NCI-H187 treated with DMSO at 0.1 percent for 48 hours (cell line): ENCODE measurements at regions not wholly inside any gene's neighbourhood (a gene's known extent, or its start where the extent isn't known, plus 50 kb on each side); places are given as distances from the start of the nearest gene placed in this dataset.
"Not testable (repeated sequence)": the region's sequence is repeated elsewhere in the genome, so short reads cannot be mapped to it uniquely, and the experiment has no call there.

ENCODE experiments used
- DNase-seq: peaks from one replicate; lab custom pipeline; 2025; lab: John Stamatoyannopoulos, UW

DNA sequence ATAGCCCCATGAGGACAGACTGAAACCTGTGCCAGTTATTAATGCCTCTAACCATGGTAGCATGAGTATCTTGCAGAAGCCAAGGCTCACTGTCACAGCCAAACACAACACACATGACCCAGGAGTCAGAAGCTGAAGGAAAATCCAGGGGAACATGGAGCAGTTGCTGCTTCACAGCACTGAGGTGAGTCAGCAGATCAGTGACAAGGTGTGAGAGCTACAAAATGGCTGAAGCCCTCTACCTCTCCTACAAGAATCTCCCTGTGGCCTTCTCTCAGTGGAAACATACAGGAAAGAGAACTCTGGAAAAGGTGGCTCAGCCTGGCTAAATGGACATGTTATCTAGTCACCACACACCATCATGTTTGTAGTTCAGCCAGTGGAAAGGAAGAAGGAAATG is 93.5 kb downstream of the NAB1 start:
- DNase-seq = no peak

DNA sequence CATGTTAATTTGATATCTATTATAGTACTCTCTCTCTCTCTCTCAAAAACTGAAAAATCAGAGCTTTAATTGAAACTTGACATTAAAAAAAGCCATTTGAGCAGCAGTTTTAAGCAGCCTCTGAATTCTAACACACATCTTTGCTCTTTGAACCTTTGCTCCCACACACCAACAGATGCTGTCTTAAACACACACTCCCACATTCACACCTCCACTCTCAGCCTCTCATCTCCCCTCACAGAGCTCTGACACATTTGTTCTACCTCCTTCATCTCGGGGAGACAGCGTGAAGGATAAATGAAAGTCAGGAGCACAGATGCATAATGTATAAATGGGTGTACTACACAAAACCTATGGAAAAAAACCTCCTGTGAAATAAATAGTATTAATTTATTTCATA is 95.2 kb downstream of the NAB1 start:
- DNase-seq = no peak

DNA sequence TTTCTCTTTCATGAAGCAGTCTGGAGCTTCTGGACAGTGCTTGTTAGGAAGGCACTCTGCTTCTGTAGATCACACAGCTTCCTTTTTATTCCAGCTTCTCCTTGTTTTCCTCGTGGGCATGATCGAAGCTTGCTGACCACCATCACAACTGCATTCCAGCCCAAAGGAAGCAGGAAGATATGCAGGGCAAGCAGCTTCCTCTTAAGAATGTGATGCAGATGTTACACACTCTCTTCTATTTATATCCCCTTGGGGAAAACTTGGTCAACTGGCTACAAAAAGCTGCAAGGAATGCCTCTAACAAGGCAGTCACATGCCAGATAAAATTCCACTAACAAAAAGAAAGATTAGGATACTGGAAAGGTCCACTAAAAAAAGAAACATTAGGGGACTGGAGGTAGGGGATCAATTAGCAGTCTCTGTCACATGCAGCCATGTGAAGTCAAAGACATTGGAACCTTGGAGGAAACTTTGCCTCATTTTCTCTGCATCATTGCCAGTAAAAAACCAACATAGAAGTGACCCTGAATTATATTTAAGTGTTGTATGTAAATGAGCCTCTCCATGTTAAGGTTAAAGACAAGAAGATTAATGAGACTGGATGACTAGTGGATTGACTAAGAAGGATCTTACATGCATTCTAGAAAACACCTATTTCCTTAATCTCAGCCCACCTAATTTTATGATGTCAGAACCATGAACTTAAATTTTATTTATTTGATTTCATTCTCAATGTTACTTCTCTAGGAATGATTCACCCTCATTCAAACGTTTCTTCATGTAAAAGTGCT is 98.3 kb downstream of the NAB1 start:
- no peak for DNase-seq

DNA sequence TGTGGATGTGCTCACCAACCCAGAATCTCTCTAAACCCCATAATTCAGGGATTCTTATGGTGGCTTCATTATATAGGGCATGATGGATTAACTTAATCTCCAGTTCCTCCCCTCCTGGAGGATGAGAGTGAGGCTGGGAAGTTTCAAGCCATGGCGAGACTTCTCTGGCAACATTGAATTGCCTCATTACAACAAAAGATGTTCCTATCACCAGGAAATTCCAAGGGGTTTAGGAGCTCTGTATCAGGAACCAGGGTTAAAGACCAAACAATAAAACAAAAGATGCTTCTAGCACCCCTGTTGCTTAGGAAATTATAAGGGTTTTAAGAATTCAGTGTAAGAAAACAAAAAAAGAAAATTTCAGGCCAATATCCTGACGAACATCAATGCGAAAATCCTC is 100.1 kb downstream of the NAB1 start:
- no peak for DNase-seq

DNA sequence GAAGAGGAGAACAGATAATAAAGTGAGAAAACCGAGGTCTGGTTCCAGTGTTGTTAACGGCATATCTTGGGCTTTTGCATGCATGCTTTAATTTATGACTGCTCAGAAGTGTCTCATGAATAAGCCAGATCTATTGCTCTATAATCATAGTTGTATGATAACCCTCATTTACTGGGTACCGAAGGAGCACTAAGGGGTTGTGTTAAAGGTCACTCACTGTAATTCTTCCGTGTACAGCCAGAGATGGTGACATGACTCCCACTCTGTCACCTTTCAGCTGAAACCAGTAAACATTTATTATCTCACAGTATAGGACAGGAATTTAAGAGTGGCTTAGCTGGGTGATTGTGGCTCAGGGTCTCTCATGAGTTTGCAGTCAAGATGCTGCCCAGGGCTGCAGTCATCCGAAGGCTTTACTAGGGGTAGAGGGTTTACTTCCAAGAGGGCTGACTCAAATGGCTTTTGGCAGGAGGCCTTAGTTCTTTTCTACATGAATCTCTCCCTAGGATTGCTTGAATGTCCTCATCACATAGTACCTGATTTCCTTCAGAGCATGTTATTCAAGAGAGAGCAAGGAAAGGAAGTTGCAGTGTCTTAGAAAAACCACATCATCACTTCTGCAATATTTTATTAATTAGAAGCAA is 107.0 kb downstream of the NAB1 start:
- no peak for DNase-seq

DNA sequence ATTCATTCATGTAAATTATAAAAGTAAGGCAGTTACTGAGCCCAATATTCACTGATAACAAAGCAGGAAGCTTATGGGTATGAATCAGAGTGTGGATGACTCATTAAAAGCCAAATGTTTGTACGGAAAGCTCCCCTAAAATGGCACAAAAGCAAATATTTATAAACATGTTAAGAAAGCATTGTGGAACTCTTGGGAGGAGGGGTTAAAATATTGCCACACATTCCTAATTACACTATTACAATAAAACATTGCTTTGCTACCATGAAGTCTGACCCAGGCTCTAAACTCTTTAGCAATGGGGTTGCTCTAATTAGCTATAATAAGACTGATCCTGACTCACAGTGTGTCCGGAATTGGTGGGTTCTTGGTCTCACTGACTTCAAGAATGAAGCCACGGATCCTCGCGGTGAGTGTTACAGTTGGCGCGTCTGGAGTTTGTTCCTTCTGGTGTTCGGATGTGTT is 110.9 kb downstream of the NAB1 start:
- DNase-seq = no peak

DNA sequence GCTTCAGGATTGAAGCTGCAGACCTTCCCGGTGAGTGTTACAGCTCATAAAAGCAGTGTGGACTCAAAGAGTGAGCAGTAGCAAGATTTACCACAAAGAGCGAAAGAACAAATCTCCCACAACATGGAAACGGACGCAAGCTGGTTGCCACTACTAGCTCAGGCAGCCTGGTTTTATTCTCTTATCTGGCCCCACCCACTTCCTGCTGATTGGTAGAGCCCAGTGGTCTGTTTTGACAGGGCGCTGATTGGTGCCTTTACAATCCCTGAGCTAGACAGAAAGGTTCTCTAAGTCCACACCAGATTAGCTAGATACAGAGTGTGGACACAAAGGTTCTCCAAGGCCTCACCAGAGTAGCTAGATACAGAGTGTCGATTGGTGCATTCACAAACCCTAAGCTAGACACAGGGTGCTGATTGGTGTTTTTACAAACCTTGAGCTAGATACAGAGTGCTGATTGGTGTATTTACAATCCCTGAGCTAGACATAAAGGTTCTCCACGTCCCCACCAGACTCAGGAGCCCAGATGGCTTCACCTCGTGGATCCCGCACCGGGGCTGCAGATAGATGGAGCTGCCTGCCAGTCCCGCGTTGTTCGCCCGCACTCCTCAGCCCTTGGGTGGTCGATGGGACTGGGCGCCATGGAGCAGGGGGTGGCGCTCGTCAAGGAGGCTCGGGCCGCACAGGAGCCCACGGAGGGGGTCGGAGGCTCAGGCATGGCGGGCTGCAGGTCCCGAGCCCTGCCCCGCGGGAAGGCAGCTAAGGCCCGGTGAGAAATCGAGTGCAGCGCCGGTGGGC is 111.7 kb downstream of the NAB1 start:
- DNase-seq = not testable (repeated sequence)

DNA sequence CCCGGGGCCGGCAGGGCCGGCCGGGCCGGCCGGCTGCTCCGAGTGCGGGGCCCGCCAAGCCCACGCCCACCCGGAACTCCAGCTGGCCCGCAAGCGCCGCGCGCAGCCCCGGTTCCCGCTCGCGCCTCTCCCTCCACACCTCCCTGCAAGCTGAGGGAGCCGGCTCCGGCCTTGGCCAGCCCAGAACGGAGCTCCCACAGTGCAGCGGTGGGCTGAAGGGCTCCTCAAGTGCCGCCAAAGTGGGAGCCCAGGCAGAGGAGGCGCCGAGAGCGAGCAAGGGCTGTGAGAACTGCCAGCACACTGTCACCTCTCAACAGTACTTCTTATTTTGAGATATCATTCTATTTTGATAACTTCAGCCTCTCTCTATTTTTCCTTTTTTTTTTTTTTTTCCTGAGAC is 112.3 kb downstream of the NAB1 start:
- DNase-seq = not testable (repeated sequence)

DNA sequence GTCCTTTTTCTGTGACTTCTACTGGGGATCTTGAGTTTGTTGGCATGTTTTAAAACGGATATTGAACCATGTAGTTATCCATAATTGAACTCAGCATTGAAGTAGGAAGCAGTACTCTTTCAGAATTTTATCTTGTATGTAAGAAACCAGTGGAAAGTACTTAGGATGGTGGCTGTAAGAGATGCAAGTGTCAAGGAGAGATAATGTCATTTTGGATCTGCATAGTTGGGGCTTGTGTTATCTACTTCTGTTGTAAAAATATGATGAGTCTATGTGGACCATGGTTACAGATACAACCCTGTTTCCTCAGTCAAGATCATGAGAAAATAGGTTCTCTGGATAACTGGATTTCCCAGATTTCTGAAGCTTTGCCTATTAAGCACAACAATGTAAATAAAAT is 113.7 kb downstream of the NAB1 start:
- DNase-seq = no peak

DNA sequence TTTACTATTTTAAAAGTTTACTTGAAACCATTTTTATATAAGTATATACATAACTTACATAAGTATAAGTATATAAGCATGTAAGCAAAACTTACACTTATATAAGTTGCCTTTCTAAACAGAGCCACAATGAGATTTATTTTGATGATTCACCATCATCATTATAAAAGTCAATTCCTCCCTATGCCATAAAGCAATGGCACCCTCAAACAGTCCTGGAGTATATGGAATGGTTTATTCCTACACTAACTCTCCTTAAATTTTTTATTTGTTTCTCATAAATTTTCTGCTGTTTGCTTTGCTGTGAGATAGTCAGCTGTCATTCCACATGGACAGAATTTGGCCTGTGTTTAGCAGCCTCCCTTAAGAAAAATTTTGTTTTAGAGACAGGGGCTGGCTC is 114.2 kb downstream of the NAB1 start:
- no peak for DNase-seq

DNA sequence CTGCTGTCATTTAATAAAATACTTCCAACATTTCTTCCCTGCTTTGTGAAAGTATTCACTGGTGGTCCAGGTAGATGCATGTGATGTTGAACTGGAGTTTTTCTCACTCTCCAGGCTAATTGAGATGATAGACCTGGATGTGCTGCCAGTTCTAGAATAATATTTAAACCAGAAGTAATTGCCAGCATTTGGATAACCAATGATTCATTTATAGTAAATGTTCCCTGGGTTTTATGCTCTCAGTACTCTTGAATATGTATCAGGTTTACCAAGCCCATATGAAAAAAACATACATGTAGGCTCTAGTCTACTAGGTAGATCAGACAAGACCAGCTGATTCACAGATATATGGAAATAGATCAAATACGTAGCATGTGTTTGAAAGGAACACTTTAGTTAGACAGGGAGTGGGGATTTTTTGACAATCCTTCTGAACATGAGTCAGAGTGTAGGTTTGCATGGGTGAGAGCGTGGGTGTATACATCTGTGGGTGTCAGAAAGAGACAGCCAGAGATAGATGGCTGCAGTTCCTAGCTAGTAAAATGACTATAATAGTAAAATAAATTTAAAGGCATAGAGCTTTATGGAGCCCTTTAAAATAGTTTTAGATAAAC is 115.1 kb downstream of the NAB1 start:
- DNase-seq = no peak

DNA sequence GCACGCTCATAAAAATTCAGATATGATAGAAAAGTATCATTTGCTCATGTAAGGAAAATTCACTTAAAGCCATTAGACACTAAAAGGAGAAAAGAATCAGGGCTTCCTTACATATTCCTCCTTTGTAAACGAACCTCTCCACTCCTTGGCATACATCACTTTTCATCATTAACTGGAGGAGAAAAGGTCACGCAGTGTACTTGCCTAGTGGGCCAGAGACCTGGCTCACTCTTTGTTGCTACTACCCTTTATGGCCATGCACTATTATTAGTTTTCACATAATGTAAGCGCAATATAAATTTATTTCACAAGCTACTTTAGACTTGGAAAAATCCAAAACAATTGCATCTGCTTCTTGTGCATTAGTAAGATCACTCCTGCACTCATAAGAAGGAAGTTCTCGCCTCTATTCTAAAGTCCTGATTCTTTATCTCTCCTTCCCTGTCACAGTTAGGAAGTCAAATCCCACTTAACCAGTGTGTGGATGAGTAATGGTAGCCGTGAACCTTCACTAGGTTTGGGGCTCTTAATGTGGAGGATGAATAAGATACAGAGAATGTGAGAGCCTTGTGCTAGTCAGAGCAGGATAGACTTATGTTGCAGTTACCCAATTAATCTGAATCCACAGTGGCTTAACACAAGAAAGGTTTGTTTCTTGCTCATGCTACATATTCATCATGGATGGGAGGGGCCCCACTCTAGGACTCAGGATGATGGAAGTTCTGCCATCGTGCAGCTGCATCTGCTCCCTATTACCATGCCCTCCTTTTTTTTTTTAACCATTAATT is 115.0 kb upstream of the GLS start:
- DNase-seq = no peak

DNA sequence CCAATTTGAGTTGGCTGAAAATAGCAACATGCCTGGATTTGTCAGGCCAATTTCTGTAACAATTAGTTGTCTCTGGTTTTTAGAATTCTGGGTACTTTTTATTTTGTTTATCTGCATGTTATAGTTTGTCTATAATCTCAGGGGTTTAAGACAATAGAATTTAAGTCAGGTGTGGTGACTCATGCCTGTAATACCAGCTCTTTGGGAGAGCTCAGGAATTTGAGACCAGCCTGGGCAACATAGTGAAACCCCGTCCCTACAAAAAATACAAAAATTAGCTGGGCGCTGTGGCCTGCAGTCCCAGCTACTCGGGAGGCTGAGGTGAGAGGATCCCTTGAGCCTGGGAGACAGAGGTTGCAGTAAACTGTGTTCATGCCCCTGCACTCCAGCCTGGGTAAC is 114.4 kb upstream of the GLS start:
- DNase-seq = no peak

DNA sequence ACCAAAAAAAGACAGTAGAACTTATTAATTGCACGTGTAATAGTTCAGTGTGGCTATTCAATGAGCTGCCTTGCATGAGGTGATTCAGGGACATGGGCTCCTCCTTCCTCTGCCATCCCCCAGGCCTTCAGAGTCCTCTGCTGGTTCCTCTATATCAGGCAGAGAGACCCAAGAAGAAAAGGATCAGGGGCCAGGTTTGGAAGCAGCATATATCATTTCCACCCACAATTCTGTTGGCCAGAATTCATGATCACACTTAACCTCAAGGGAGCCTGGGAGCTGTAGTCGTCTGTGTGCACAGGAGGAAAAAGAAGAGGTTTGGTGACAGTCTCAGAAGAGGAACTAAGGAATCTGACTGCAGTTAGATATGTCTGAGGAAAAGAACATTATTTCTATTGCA is 114.0 kb upstream of the GLS start:
- DNase-seq = no peak

DNA sequence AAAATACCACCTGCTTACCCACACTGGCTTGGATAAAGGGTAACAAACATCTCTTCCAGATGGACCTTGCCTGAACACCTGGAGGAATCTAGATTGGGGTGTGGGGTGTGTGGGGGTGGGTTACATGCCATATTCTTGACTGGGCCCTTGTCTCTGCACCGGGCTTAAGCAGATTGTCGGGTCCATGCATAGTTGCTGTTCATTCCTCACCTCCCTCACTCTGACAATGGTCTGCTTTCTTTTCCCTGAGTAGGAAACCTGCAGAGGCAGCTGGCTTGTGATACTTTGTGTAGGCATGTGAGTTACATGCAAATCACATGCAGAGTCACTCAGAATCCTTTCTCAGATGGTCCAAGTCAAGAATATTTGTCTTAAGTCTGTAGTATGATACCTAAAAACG is 112.8 kb upstream of the GLS start:
- DNase-seq = no peak

DNA sequence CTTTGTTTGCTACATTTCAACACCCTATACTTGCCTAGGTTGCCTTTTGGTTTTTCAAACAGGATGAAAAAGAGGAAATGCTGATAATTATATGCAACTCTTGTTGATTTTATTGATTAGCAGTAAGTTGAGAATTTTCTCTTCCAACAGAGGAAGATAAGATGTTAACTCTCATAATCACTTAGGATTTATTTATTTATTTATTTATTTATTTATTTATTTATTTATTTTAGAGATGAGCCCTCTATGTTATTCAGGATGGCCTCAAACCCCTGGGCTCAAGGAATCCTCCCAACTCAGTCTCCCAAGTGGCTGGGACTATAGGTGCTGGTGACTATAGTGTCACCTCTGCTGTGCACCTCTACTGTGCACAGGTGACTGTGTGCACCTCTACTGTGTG is 111.4 kb upstream of the GLS start:
- DNase-seq = no peak

DNA sequence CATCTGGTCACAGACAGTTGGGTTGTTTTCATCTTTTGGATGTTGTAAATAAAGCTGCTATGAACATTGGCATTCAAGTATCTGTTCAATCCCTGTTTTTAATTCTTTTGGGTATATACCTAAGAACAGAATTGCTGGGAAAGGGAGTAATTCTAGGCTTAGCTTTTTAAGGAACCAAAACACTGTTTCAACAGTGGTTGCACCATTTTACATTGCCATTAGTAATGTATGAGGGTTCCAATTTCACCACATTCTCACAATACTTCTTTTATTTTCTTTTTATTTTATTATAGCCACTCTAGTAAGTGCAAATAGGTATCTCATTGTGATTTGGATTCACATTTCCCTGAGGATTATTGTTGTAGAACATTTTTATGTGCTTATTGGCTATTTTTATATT is 108.9 kb upstream of the GLS start:
- no peak for DNase-seq

DNA sequence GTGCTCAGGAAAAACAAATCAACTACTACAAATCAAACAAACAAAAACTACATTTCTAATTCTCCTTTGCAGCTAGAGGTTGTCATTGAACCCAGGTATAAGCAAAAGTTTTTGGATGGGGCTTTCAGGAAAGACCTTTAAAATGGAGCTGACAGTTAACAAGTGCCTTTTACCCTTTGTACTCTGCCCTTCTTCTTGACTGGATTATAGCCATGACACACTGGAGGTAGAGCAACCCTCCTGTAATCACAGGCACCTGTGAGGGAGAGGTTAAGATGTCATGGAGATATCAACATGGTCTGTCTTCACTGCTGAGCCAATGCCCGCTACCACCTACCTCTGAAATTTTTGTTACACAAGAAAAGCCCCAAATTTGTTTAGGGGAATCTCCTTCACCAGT is 100.0 kb upstream of the GLS start:
- no peak for DNase-seq

DNA sequence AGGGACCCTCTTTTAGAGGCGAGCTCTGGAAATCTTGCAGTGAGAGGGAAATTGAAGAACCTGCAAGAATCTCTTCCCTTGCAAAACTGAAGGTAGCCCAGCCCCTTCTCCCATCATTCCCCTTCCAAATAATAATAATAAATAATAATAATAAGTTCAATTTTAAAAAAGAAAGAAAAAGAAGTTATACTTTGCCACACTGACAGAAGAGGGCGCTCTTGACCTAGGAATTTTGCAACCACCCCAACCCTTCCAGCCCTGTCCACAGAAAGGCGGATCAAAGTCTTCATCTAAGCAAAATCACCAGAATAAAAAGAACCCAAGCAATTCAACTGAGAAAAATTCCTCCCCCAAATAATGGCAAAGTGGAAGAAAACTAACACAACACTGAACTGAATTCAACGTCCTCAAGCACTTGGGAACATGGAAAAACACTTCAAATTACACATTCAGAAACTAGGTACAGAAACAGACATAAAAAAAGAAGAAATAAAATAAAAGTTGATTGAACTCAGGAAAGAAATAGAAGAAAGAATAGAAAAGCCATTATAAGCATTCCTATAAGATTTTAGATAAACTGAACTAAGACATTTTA is 98.9 kb upstream of the GLS start:
- peak; percentile 3 for DNase-seq

DNA sequence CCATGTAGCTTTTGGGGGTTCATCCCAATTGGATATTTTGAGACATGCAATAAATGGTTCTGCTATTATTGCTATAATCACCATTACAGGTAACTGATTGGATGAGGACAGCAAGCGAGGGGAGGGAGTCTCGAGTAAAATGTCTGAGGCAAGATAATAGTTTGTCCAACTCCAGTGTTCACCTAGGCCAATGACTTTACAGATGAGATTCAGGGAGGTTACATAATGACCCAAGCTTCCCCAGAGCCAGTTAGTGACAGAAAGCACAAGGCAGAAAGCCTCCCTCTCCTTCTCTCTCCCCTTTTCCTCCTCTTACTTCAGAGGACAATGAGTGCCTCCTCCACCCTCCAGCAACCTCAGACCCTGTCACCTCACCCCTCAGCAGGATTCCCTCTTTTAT is 98.4 kb upstream of the GLS start:
- DNase-seq = no peak

DNA sequence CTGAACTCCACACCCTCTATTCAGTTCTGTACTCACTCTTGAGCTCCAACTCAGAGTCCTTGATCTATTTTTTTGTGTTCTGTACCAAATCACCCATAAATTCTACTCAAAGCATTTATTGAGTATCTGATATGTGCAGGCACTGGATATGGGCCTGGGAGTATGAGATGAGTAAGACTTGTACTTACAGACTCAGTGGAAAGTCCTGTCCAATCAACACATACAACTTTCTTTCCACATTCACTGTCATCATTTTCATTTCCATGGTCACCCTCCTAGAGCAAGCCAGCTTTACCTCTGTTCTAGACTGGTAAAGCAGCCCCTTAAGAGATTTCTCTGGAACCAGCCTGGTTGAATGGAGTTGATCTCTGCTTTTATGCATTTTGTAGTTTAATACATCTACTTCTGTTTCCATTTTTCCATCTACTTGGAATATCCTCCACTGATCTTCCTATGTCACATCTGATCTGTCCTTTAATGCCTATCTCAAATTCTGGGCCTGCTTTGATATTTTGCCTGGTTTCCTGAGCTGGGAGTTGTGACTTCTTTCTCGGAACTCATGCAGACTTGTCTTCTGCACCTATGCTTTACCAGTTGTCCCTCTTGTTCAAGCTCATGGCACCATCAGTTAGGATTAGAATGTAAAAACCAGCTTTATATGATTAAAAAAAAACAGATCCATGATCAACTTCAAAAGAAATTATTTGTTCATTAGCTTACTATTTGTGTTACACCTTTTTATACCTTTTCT is 96.9 kb upstream of the GLS start:
- no peak for DNase-seq
